GM12875 (cell line): ENCODE measurements at regions not wholly inside any gene's neighbourhood (a gene's known extent, or its start where the extent isn't known, plus 50 kb on each side); places are given as distances from the start of the nearest gene placed in this dataset.

Source experiments
- H3K4me3 ChIP-seq: one replicate; pipeline ENCODE4 v1.5.1; 2011; ENCODE audit warnings: low read depth, low read length, control low read depth
- CTCF ChIP-seq: IDR thresholded peaks from 2 replicates; pipeline ENCODE4 v1.5.1; 2011; ENCODE audit warnings: low read depth, mild to moderate bottlenecking, control low read depth, inconsistent platforms, low read length, moderate library complexity, borderline replicate concordance; ENCODE audit not compliant: insufficient read depth

DNA sequence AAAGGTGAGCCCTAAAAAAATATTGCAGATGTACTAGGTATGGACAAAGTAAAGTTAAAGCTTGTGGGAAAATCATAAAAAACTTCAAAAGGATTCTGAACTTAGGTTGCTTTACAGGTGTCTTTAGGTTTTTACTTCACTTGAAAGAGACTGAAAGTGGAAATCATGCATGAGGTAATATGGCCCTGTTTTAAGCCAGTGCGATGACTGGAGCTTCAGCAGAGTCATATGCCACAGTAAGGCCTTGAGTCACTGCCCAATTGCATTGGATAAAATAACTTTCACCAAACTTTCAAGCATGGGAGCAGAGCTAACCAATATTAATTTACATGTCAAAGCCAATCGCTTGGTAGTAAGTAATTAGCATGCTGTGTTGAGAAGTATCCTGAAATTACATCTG, 63.9 kb upstream of the TMEM260 start:
- H3K4me3 ChIP-seq: no peak overlapping the region
- no peak for TF ChIP-seq CTCF

DNA sequence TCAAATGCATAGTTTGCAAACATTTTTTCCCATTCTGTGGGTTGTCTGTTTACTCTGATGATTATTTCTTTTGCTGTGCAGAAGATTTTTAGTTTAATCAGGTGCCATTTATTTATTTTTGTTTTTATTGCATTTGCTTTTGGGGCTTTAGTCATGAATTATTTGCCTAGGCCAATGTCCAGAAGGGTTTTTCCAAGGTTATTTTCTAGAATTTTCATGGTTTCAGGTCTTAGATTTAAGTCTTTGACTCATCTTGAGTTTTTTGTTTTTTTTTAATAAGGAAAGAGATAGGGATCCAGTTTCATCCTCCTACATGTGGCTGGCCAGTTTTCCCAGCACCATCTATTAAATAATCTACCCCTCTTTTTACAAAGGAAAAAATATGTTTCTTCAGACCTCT, 57.2 kb upstream of the TMEM260 start:
- no peak overlapping the region for H3K4me3 ChIP-seq
- no peak for TF ChIP-seq CTCF

- TF ChIP-seq CTCF: no peak
- no peak overlapping the region for H3K4me3 ChIP-seq
Measured at GRCh38 chr14:56524971-56525677, 54.5 kb upstream of the TMEM260 start.

DNA sequence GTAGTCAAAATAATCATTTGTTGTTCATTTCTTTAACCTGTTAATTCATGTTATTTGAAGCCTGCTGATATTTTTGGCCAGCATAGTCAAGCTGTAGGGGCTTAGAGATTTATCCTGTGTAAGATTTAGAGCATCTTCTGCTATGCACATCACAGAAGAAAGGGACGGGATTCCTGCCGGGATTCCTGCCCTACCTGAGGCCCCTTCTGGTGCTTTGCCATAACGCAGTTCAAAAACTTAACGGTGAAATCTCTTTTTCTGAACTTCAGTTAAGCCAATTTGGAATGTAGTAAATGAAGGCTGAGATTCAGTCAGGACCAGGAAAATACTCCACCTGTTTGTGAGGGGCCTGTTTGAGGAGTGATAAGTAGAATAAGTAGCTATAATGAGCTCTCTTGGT, 50.7 kb upstream of the TMEM260 start:
- no peak overlapping the region for H3K4me3 ChIP-seq
- no peak for TF ChIP-seq CTCF
